NOMO-1 (cell line): ENCODE measurements at regions not wholly inside any gene's neighbourhood (a gene's known extent, or its start where the extent isn't known, plus 50 kb on each side); places are given as distances from the start of the nearest gene placed in this dataset.

ENCODE experiments used
- DNase-seq, 2 experiments: peaks; one replicate each; lab custom pipeline; 2025; ENCODE audit not compliant: unreplicated experiment in 2 of 2; lab: John Stamatoyannopoulos, UW

- no peak for DNase-seq
These were observed 67.3 kb upstream of the ERRFI1 start for GRCh38 chr1:8093221-8093980.

GRCh38 chr1:8092657-8093056 is 66.5 kb upstream of the ERRFI1 start:
- no peak for DNase-seq

GRCh38 chr1:8091691-8092090 is 65.6 kb upstream of the ERRFI1 start:
- DNase-seq = no peak

- DNase-seq = no peak
These were observed 64.2 kb upstream of the ERRFI1 start for GRCh38 chr1:8090241-8090702.

GRCh38 chr1:8089535-8090228 is 63.6 kb upstream of the ERRFI1 start:
- no peak for DNase-seq

GRCh38 chr1:8086055-8086454 is 59.9 kb upstream of the ERRFI1 start:
- DNase-seq = peak; percentile 20 to 49

GRCh38 chr1:8084913-8085312 is 58.8 kb upstream of the ERRFI1 start:
- no peak for DNase-seq

- peak in 1 of 2 experiments; percentile 29 for DNase-seq
These were observed 57.8 kb upstream of the ERRFI1 start for GRCh38 chr1:8083739-8084484.

GRCh38 chr1:8082945-8083344 is 56.8 kb upstream of the ERRFI1 start:
- DNase-seq = no peak

- no peak for DNase-seq
These were observed 52.1 kb upstream of the ERRFI1 start for GRCh38 chr1:8078176-8078671.

GRCh38 chr1:8077602-8078001 is 51.5 kb upstream of the ERRFI1 start:
- no peak for DNase-seq

GRCh38 chr1:8077120-8077573 is 51.0 kb upstream of the ERRFI1 start:
- peak in 1 of 2 experiments; percentile 22 for DNase-seq

- DNase-seq = no peak
These were observed 50.1 kb upstream of the ERRFI1 start for GRCh38 chr1:8076176-8076575.
